NT2/D1 (cell line): ENCODE measurements at regions not wholly inside any gene's neighbourhood (a gene's known extent, or its start where the extent isn't known, plus 50 kb on each side); places are given as distances from the start of the nearest gene placed in this dataset.

ENCODE experiments used
- DNase-seq: peaks from one replicate; pipeline ENCODE4 v3.0.0-alpha.2; 2011; ENCODE audit warnings: low read depth, low spot score
- H3K27me3 ChIP-seq: 2 replicates; pipeline ENCODE4 v1.6.0; 2011; ENCODE audit warnings: mild to moderate bottlenecking; ENCODE audit not compliant: insufficient read length, insufficient read depth
- H3K36me3 ChIP-seq: 2 replicates; pipeline ENCODE4 v1.6.1; 2011; ENCODE audit warnings: mild to moderate bottlenecking, low read length, mixed read lengths; ENCODE audit not compliant: insufficient read depth, insufficient read length
- H3K4me1 ChIP-seq: 2 replicates; pipeline ENCODE4 v1.5.1; 2011; ENCODE audit not compliant: insufficient read depth, insufficient read length
- H3K4me3 ChIP-seq: 2 replicates; pipeline ENCODE4 v1.5.1; 2011; ENCODE audit warnings: low read depth; ENCODE audit not compliant: insufficient read length
- H3K9ac ChIP-seq: 2 replicates; pipeline ENCODE4 v1.6.0; 2011; ENCODE audit warnings: low read depth; ENCODE audit not compliant: insufficient read length
- H3K9me3 ChIP-seq: 2 replicates; pipeline ENCODE4 v1.5.1; 2011; ENCODE audit warnings: mild to moderate bottlenecking, low read length; ENCODE audit not compliant: insufficient read depth
- SUZ12 ChIP-seq: IDR thresholded peaks from 2 replicates; pipeline ENCODE4 v1.6.1; 2011; ENCODE audit not compliant: insufficient read length, insufficient read depth; ENCODE audit errors: extremely low read depth
- YY1 ChIP-seq: IDR thresholded peaks from 2 replicates; pipeline ENCODE4 v1.6.1; 2011; ENCODE audit not compliant: insufficient read length, insufficient read depth
- ZNF274 ChIP-seq: IDR thresholded peaks from 2 replicates; pipeline ENCODE4 v1.6.1; 2011; ENCODE audit warnings: mild to moderate bottlenecking, low read depth, low read length

GRCh38 chr14:80425686-80426085 lies 214.4 kb upstream of the DIO2 start:
- Histone ChIP-seq H3K9me3 (no peaks in the 10 kb centered on the region), H3K36me3 (no peaks in the 10 kb centered on the region), H3K4me1 (no peaks in the 10 kb centered on the region), H3K27me3 (no peaks in the 10 kb centered on the region), H3K9ac (no peak overlapping the region), H3K4me3 (no peak overlapping the region)
- DNase-seq, result no peak
- TF ChIP-seq YY1 (no peak), ZNF274 (no peak), SUZ12 (no peak)

DNA sequence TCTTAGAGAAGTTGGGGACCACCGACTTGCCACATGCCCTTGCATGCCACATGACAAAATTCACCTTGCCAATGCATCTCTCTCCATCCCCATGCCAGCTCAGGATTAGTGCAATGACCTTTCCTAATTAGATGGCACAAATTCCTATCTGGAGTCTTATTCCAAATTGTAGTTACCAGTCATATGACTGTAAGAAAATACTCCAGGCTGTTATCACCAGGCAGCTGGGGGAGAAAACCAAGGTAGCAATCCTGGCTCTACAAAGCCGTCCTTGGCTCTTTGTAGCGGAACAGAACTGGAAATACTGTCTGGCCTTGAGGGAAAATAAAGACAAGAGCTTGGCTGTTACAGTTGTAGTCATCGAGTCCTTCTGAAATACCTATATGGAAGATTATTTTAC lies 208.5 kb upstream of the DIO2 start:
- Histone ChIP-seq H3K9ac (no peak overlapping the region), H3K9me3 (no peaks in the 10 kb centered on the region), H3K36me3 (no peaks in the 10 kb centered on the region), H3K27me3 (no peaks in the 10 kb centered on the region), H3K4me3 (no peak overlapping the region), H3K4me1 (no peaks in the 10 kb centered on the region)
- no peak for DNase-seq
- TF ChIP-seq ZNF274 (no peak), SUZ12 (no peak), YY1 (no peak)

- Histone ChIP-seq H3K36me3 (no peaks in the 10 kb centered on the region), H3K4me3 (no peak overlapping the region), H3K27me3 (no peaks in the 10 kb centered on the region), H3K4me1 (no peaks in the 10 kb centered on the region), H3K9me3 (no peaks in the 10 kb centered on the region), H3K9ac (no peak overlapping the region)
- DNase-seq, result no peak
- TF ChIP-seq SUZ12, result no peak
- TF ChIP-seq YY1, result no peak
- TF ChIP-seq ZNF274, result no peak
Measured at GRCh38 chr14:80419345-80419744, 208.0 kb upstream of the DIO2 start.

DNA sequence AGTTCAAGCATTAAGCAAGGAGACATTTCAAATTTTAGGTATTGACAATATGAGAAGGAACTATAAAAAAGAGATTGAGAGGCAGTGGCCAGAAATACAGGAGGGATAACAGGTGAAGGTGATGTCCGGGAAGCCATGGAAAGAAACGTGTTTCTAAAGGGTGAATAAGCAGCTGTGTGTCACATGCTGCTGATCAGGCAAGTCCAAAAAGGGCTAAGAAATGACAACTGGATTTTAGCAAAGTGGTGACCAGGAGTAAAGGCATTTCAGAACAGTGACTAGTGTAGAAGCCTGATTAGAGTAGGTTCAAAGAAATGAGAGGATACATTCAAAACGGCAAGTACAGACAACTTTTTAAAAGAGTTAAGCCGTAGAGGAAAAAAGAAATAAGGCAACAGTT lies 204.3 kb upstream of the DIO2 start:
- no peak for DNase-seq
- no peaks in the 10 kb centered on the region for H3K36me3 ChIP-seq
- TF ChIP-seq YY1, result no peak
- no peak for TF ChIP-seq SUZ12
- no peak for TF ChIP-seq ZNF274
- H3K4me1 ChIP-seq, result no peaks in the 10 kb centered on the region
- H3K9me3 ChIP-seq, result no peaks in the 10 kb centered on the region
- H3K27me3 ChIP-seq, result no peaks in the 10 kb centered on the region
- no peak overlapping the region for H3K4me3 ChIP-seq
- H3K9ac ChIP-seq, result no peak overlapping the region

DNA sequence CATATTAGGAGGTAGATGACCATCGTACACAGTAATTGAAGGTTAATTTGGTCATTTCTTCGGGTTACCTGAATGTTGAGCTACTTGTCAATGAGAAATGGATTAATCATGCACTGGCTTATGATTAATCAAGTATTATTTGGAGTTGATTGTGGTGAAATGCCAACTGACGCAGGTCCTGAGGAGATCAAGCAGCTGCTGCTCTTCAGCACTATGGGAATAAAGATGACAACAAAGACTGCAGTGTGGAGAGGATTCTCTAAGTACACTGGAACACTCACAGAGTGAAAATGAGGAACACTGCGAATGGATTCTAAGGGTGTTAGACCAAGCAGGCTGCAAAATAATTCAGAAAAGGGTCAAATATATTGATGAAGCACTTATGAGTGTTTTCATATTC lies 202.8 kb upstream of the DIO2 start:
- Histone ChIP-seq H3K36me3 (no peaks in the 10 kb centered on the region), H3K4me3 (no peak overlapping the region), H3K9me3 (no peaks in the 10 kb centered on the region), H3K27me3 (no peaks in the 10 kb centered on the region), H3K4me1 (no peaks in the 10 kb centered on the region), H3K9ac (no peak overlapping the region)
- TF ChIP-seq SUZ12 (no peak), ZNF274 (no peak), YY1 (no peak)
- no peak for DNase-seq

DNA sequence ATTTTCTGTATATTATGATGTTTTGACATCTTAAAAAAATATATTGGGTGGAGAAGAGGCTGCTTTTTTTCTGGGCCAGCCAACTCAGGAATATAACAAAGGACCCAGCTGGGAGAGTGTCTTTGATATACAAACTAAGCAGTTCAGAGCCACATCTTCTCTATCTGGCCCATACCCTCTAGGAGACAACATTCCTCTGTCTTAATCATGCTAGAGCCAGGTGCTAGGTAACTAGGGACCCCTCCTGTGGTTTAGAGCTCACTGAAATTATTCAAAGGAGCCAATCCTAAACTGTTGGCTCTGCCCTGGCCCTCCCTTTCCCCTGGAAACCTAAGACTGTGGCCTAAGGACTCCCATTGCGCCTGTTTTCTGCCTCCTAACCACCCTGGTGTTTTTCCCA lies 193.1 kb upstream of the DIO2 start:
- no peaks in the 10 kb centered on the region for H3K36me3 ChIP-seq
- no peaks in the 10 kb centered on the region for H3K27me3 ChIP-seq
- TF ChIP-seq SUZ12 (no peak), YY1 (no peak), ZNF274 (no peak)
- H3K9ac ChIP-seq, result no peak overlapping the region
- DNase-seq, result peak; percentile 27
- no peaks in the 10 kb centered on the region for H3K4me1 ChIP-seq
- H3K9me3 ChIP-seq, result no peaks in the 10 kb centered on the region
- no peak overlapping the region for H3K4me3 ChIP-seq

DNA sequence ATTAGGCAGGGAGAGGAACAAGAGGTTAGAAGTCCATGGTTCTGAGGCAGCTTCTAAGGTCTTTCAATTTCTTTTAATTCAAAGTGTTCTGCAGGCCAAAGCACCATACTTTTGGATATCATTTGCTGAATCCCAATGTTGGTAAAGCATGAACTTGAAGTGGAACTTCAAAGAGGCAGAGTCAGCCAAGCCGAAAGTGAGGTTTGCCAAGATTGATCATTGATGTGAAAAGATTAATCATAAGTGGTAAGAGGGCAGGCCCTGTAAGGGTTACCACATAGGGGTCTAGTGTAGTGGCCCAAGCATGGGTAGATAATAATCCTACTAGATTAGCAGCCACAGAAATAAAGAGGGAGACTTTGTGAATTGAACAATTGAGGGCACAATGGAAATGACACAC lies 191.7 kb upstream of the DIO2 start:
- DNase-seq, result no peak

GRCh38 chr14:80395031-80395430 lies 183.7 kb upstream of the DIO2 start:
- Histone ChIP-seq H3K9me3 (no peaks in the 10 kb centered on the region), H3K4me1 (no peaks in the 10 kb centered on the region), H3K4me3 (no peak overlapping the region), H3K36me3 (no peaks in the 10 kb centered on the region), H3K9ac (no peak overlapping the region), H3K27me3 (no peaks in the 10 kb centered on the region)
- no peak for DNase-seq
- TF ChIP-seq SUZ12 (no peak), ZNF274 (no peak), YY1 (no peak)

More for the DNA sequence above, 191.7 kb upstream of the DIO2 start:
- TF ChIP-seq SUZ12, result no peak
- TF ChIP-seq YY1, result no peak
- TF ChIP-seq ZNF274, result no peak
- H3K4me1 ChIP-seq, result no peaks in the 10 kb centered on the region
- no peaks in the 10 kb centered on the region for H3K9me3 ChIP-seq
- H3K27me3 ChIP-seq, result no peaks in the 10 kb centered on the region
- H3K9ac ChIP-seq, result no peak overlapping the region
- no peak overlapping the region for H3K4me3 ChIP-seq
- H3K36me3 ChIP-seq, result no peaks in the 10 kb centered on the region
